SK-N-MC (cell line): ENCODE measurements at regions not wholly inside any gene's neighbourhood (a gene's known extent, or its start where the extent isn't known, plus 50 kb on each side); places are given as distances from the start of the nearest gene placed in this dataset.

Experiments used
- EZH2 ChIP-seq: fragments of 200-600 bp; sonication (generic); IDR thresholded peaks from one replicate; pipeline ENCODE4 v1.6.1; 2017; ENCODE audit warnings: antibody characterized with exemption
- POLR2AphosphoS5 ChIP-seq: IDR thresholded peaks from 2 replicates; pipeline ENCODE4 v1.6.1; 2012; ENCODE audit warnings: mild to moderate bottlenecking, low read depth, low read length, borderline replicate concordance

DNA sequence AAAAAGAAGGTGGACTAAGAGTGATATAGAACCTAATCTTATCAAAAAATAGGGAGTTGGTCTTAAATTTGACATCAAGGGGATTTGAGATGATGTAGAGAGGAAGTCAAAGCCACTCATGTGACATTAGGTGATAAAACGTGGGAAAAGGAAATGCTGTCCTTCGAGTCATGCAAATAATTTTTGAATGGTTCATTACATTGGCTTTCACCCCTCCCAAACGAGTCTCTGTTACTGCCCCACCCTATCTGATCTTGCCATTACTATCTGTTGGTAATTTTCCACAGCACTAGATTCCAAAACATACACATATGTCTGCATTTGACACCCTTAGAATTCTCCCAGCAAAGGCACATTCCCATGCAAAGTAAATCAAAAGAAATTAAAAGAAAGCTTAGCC is 531.1 kb upstream of the ADAMTS5 start:
- TF ChIP-seq EZH2, result no peak
- no peak for TF ChIP-seq POLR2AphosphoS5
